ENCODE measurements at regions not wholly inside any gene's neighbourhood (a gene's known extent, or its start where the extent isn't known, plus 50 kb on each side); places are given as distances from the start of the nearest gene placed in this dataset.

- TF ChIP-seq NFIC (IDR thresholded peaks at IDR 0.05) (no peak), MAX (IDR thresholded peaks at IDR 0.05) (no peak), RAD21 (IDR thresholded peaks at IDR 0.05; ENCODE audit: low read depth) (no peak), FOXM1 (IDR thresholded peaks at IDR 0.05; ENCODE audit: borderline replicate concordance, low read depth) (no peak), TCF12 (IDR thresholded peaks at IDR 0.05; ENCODE audit: low read depth) (no peak)
These were observed 937.8 kb downstream of the PCDH7 start for GRCh38 chr4:31657859-31658570.
